ENCODE measurements at regions not wholly inside any gene's neighbourhood (a gene's known extent, or its start where the extent isn't known, plus 50 kb on each side); places are given as distances from the start of the nearest gene placed in this dataset.

DNA sequence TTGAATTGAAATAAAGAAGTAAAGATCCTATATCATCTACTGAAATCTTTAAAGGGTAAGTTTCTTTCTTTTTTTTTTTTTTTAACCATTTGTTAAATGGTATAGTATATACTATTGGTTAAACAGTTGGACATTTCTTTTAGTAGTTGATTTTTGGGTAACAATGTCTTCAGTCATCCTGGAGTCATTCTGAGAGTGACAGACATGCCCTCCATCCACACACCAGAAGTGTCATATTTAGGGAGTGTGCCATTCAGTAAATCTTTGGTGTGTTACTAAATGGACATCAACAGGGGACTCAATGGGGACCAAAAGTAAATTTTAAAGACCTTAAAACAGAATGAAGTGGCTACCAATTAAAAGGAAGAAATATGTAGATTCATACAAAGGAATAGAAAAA, 50.8 kb upstream of the SLC39A10 start:
- no peak for DNase-seq (ENCODE audit: low read depth in 4 of 6, low spot score in 6 of 6)
- H3K4me3 ChIP-seq (ENCODE audit: low read depth, low read length) = no peak overlapping the region
- H3K9me3 ChIP-seq (ENCODE audit: control insufficient read depth, insufficient read depth, low read length) = no peaks in the 10 kb centered on the region
- no peaks in the 10 kb centered on the region for H3K36me3 ChIP-seq (ENCODE audit: control insufficient read depth, insufficient read depth, low read length)
- no peak overlapping the region for H3K27ac ChIP-seq (ENCODE audit: low read depth, low read length)
- H3K4me1 ChIP-seq (ENCODE audit: control insufficient read depth, insufficient read depth, low read length) = no peaks in the 10 kb centered on the region
- H3K27me3 ChIP-seq (ENCODE audit: control insufficient read depth, insufficient read depth, low read length) = no peaks in the 10 kb centered on the region

DNA sequence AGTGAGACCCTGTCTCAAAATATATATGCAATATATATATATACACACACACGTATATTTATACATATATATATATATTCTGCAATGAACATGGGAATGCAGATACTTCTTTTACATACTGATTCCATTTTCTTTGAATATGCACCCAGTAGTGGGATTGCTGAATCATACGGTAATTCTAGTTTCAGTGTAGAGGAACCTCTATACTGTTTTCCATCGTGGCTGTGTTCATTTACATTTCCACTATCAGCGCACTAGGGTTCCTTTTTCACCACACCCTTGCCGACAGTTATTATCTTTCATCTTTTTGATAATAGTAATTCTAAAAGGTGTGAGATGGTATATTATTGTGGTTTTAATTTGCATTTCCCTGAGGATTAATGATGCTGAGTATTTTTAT, 52.3 kb upstream of the SLC39A10 start:
- H3K36me3 ChIP-seq (ENCODE audit: control insufficient read depth, insufficient read depth, low read length) = no peaks in the 10 kb centered on the region
- no CpG with 5 or more reads among the region's 5 CpGs for WGBS (ENCODE audit: insufficient coverage)

DNA sequence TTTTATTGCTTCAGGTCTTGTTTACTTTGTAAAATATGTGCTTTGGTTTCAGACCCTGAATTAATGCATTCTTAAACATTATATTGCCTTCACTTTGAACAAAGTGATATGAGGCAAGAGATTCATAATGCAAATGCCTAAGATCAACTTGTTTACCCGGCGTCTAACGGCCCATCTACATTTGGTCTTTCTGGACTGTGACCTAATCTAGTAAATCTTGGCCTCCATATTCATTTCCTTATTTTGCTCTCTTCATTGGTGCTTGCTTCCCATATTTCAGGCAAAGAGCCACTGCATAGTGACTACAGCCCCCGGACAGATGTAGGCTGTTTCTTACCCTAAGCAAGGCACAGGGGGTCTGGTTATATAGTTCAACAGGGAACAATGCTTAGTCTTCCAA, 53.0 kb upstream of the SLC39A10 start:
- H3K4me1 ChIP-seq (ENCODE audit: control insufficient read depth, insufficient read depth, low read length) = no peaks in the 10 kb centered on the region

More for the DNA sequence above, 52.3 kb upstream of the SLC39A10 start:
- H3K27me3 ChIP-seq (ENCODE audit: control insufficient read depth, insufficient read depth, low read length) = no peaks in the 10 kb centered on the region
- H3K9me3 ChIP-seq (ENCODE audit: control insufficient read depth, insufficient read depth, low read length) = no peaks in the 10 kb centered on the region
- DNase-seq (ENCODE audit: low read depth in 4 of 6, low spot score in 6 of 6) = no peak
- no peaks in the 10 kb centered on the region for H3K4me1 ChIP-seq (ENCODE audit: control insufficient read depth, insufficient read depth, low read length)
- no peak overlapping the region for H3K4me3 ChIP-seq (ENCODE audit: low read depth, low read length)
- H3K27ac ChIP-seq (ENCODE audit: low read depth, low read length) = no peak overlapping the region

DNA sequence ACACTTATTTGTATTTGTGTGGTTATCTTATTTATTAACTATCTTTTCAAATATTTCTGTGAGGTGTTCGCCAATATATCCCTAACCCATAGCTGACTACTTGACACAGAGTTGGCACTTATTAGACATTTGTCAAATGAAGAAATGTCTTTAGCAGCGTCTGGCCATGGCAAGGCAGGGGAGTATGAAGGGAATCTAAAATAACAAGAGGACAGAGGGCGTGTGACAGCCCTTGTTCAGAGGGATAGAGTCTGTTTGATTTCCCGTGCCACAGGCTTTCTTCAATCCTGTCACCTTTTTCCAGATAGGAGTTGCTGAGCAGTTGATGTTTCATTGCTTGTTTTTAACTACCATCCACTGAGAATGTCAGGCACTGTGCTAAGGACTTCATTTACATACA, 53.6 kb upstream of the SLC39A10 start:
- no peak for DNase-seq (ENCODE audit: low read depth in 4 of 6, low spot score in 6 of 6)
- no peaks in the 10 kb centered on the region for H3K4me1 ChIP-seq (ENCODE audit: control insufficient read depth, insufficient read depth, low read length)
- no peaks in the 10 kb centered on the region for H3K36me3 ChIP-seq (ENCODE audit: control insufficient read depth, insufficient read depth, low read length)
- no peak overlapping the region for H3K27ac ChIP-seq (ENCODE audit: low read depth, low read length)
- no peaks in the 10 kb centered on the region for H3K9me3 ChIP-seq (ENCODE audit: control insufficient read depth, insufficient read depth, low read length)
- no peaks in the 10 kb centered on the region for H3K27me3 ChIP-seq (ENCODE audit: control insufficient read depth, insufficient read depth, low read length)
- H3K4me3 ChIP-seq (ENCODE audit: low read depth, low read length) = no peak overlapping the region
- WGBS (ENCODE audit: insufficient coverage) = 82% methylated on average over 2 of the region's 4 CpGs

More for the DNA sequence above, 53.0 kb upstream of the SLC39A10 start:
- 100% methylated on average over 3 of the region's 4 CpGs for WGBS (ENCODE audit: insufficient coverage)
- no peak overlapping the region for H3K27ac ChIP-seq (ENCODE audit: low read depth, low read length)
- H3K36me3 ChIP-seq (ENCODE audit: control insufficient read depth, insufficient read depth, low read length) = no peaks in the 10 kb centered on the region
- no peak overlapping the region for H3K4me3 ChIP-seq (ENCODE audit: low read depth, low read length)
- no peaks in the 10 kb centered on the region for H3K9me3 ChIP-seq (ENCODE audit: control insufficient read depth, insufficient read depth, low read length)
- H3K27me3 ChIP-seq (ENCODE audit: control insufficient read depth, insufficient read depth, low read length) = no peaks in the 10 kb centered on the region
- DNase-seq (ENCODE audit: low read depth in 4 of 6, low spot score in 6 of 6) = no peak

DNA sequence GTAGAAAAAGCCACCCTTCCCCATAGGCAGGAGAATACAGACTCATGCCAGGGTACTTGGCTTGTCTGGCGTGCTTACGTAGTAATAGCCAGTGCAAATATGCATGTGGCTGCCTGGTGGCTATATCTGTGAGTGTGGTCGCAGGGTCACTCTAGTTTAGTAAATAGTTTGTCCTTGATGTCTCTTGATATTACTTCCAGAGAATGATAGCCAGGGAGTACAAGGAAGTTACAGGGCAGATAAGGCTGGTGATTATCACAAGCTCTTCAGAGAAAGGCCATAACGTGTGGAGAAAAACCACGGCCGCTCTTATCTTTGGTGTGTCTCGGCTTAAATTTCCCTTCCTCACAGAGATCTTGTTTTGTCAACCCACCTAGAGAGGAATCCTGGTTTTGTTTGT, 54.3 kb upstream of the SLC39A10 start:
- Histone ChIP-seq H3K4me3 (ENCODE audit: low read depth, low read length) (no peak overlapping the region), H3K9me3 (ENCODE audit: control insufficient read depth, insufficient read depth, low read length) (no peaks in the 10 kb centered on the region), H3K27ac (ENCODE audit: low read depth, low read length) (no peak overlapping the region), H3K27me3 (ENCODE audit: control insufficient read depth, insufficient read depth, low read length) (no peaks in the 10 kb centered on the region), H3K36me3 (ENCODE audit: control insufficient read depth, insufficient read depth, low read length) (no peaks in the 10 kb centered on the region), H3K4me1 (ENCODE audit: control insufficient read depth, insufficient read depth, low read length) (no peaks in the 10 kb centered on the region)
- DNase-seq (ENCODE audit: low read depth in 4 of 6, low spot score in 6 of 6) = no peak
- 96% methylated on average over 3 of the region's 7 CpGs for WGBS (ENCODE audit: insufficient coverage)

DNA sequence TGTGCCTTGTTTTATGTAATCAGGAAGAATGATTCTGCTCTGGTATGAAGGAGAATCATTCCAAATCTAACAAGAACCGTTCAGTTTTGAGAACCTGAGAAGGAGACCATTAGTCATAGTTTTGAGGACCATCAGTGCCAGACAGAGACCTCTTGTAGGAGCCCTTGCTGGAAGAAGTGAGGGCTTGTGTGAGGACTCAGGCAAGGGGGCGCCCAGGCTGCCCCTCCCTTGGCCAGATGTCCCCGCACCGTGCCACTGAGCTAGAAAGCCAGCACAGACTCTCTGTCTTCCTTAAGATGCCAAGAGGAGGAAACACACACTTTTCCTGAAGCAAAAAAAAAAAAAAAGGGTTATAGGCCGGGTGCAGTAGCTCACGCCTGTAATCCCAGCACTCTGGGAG, 55.7 kb upstream of the SLC39A10 start:
- Histone ChIP-seq H3K4me3 (ENCODE audit: low read depth, low read length) (no peak overlapping the region), H3K4me1 (ENCODE audit: control insufficient read depth, insufficient read depth, low read length) (no peaks in the 10 kb centered on the region), H3K27ac (ENCODE audit: low read depth, low read length) (no peak overlapping the region), H3K36me3 (ENCODE audit: control insufficient read depth, insufficient read depth, low read length) (no peaks in the 10 kb centered on the region), H3K9me3 (ENCODE audit: control insufficient read depth, insufficient read depth, low read length) (no peaks in the 10 kb centered on the region), H3K27me3 (ENCODE audit: control insufficient read depth, insufficient read depth, low read length) (no peaks in the 10 kb centered on the region)
- WGBS (ENCODE audit: insufficient coverage) = no CpG with 5 or more reads among the region's 6 CpGs
- DNase-seq (ENCODE audit: low read depth in 4 of 6, low spot score in 6 of 6) = no peak

DNA sequence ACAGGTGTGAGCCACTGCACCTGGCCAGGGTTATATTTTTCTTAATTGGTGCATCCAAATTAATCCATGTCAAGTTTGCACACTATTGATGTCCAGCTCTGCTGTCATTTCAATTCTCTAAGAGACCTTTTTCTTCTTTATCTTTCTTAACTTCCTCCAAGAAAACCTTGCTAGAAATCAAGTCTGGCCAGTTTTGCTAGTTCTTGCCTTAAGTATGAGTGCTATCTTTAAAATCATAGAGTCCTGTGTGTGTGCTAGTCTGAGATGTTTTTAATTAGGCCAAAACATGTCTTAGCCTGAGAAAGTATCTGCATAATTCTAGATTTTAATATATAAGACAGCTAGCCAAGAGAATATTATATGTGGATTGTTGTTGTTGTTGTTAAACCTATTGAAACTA, 56.2 kb upstream of the SLC39A10 start:
- DNase-seq (ENCODE audit: low read depth in 4 of 6, low spot score in 6 of 6) = no peak
- Histone ChIP-seq H3K4me1 (ENCODE audit: control insufficient read depth, insufficient read depth, low read length) (no peaks in the 10 kb centered on the region), H3K27me3 (ENCODE audit: control insufficient read depth, insufficient read depth, low read length) (no peaks in the 10 kb centered on the region), H3K9me3 (ENCODE audit: control insufficient read depth, insufficient read depth, low read length) (no peaks in the 10 kb centered on the region), H3K27ac (ENCODE audit: low read depth, low read length) (no peak overlapping the region), H3K4me3 (ENCODE audit: low read depth, low read length) (no peak overlapping the region), H3K36me3 (ENCODE audit: control insufficient read depth, insufficient read depth, low read length) (no peaks in the 10 kb centered on the region)

DNA sequence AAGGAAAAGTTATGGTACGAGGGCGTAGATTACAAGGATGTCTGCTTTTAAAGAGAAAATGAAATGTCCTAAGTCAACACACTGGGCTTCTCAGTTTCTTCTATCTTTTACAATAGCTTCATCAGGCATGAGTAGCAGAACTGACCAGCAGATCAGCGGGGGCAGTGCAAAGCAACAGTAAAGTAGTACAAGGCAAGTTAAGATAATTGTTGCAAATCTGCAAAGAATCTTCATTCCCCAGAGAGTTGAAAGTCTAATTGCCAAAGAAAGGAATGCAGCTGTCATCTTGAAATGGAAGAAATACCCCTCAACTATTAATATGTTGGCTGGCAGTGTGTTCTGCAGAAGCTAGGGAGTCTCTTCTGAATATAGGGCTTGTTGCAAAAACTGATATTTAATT, 60.2 kb upstream of the SLC39A10 start:
- Histone ChIP-seq H3K4me3 (ENCODE audit: low read depth, low read length) (no peak overlapping the region), H3K9me3 (ENCODE audit: control insufficient read depth, insufficient read depth, low read length) (no peaks in the 10 kb centered on the region), H3K27ac (ENCODE audit: low read depth, low read length) (no peak overlapping the region), H3K36me3 (ENCODE audit: control insufficient read depth, insufficient read depth, low read length) (no peaks in the 10 kb centered on the region), H3K27me3 (ENCODE audit: control insufficient read depth, insufficient read depth, low read length) (no peaks in the 10 kb centered on the region), H3K4me1 (ENCODE audit: control insufficient read depth, insufficient read depth, low read length) (no peaks in the 10 kb centered on the region)
- DNase-seq (ENCODE audit: low read depth in 4 of 6, low spot score in 6 of 6) = no peak
- WGBS (ENCODE audit: insufficient coverage) = no CpG with 5 or more reads among the region's 3 CpGs

DNA sequence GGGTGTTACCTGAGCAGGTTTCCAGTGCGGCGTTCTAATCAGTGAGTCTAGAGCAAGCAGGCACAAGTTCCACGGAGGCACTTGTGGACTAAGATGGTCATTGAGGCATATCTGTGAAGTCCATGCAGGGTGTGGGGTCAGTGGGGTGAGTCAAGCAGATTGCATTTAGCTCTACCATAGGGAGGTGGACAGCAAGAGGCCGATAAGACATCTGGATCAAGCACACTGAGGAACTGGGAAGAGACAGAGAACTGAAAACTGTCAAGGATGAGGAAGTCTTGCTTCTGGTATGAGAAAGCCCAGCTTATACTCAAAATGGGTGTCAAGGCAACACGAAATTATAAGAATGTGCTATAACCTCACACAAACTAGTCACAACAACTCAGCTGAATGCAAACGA, 61.2 kb upstream of the SLC39A10 start:
- no peaks in the 10 kb centered on the region for H3K27me3 ChIP-seq (ENCODE audit: control insufficient read depth, insufficient read depth, low read length)
- no peaks in the 10 kb centered on the region for H3K36me3 ChIP-seq (ENCODE audit: control insufficient read depth, insufficient read depth, low read length)
- no peak for DNase-seq (ENCODE audit: low read depth in 4 of 6, low spot score in 6 of 6)
- H3K9me3 ChIP-seq (ENCODE audit: control insufficient read depth, insufficient read depth, low read length) = no peaks in the 10 kb centered on the region
- no peak overlapping the region for H3K4me3 ChIP-seq (ENCODE audit: low read depth, low read length)
- H3K4me1 ChIP-seq (ENCODE audit: control insufficient read depth, insufficient read depth, low read length) = peaks cover 5% of the 10 kb centered on the region
- no peak overlapping the region for H3K27ac ChIP-seq (ENCODE audit: low read depth, low read length)
- 100% methylated on average over 4 of the region's 6 CpGs for WGBS (ENCODE audit: insufficient coverage)

DNA sequence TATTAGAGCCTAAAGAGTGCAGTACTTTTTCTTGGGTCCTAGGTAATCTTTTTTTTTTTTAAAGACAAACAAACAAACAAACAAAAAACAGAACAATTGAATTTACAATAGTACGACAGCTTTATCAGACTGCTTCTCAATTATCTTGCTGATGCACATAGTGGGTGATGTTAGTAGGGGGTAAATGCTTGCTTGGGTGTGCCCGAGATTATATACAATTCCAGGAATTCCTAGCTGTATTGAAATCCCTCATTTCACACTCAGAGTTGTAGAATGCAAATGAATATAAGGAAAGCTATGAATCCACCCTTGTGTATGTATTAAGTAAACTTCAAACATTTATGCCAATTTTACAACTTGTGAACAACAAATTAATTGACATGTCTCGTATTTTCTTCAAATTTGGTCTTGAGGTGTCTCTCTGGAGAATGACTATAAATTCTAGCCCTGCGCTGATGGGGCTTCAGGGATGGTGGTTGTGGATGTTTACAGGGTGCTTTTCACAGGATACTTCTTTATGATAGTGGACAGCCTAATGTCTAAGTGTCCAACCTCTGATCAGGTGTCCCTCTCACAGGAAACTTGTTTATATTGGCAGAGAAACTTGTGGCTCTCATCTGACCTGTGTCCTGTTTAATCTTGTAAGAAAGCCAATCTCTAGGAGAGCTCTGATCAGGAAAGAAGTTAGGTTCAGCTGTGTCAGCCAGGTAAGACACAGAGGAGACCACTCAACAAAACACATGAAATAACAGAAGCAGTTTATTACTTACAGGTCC, 61.9 kb upstream of the SLC39A10 start:
- 100% methylated on average over 1 of the region's 4 CpGs for WGBS (ENCODE audit: insufficient coverage)

More for the DNA sequence above, 61.9 kb upstream of the SLC39A10 start:
- peaks cover 5% of the 10 kb centered on the region for H3K4me1 ChIP-seq (ENCODE audit: control insufficient read depth, insufficient read depth, low read length)
- DNase-seq (ENCODE audit: low read depth in 4 of 6, low spot score in 6 of 6) = no peak
- no peaks in the 10 kb centered on the region for H3K36me3 ChIP-seq (ENCODE audit: control insufficient read depth, insufficient read depth, low read length)
- no peaks in the 10 kb centered on the region for H3K9me3 ChIP-seq (ENCODE audit: control insufficient read depth, insufficient read depth, low read length)
- no peak overlapping the region for H3K27ac ChIP-seq (ENCODE audit: low read depth, low read length)
- H3K4me3 ChIP-seq (ENCODE audit: low read depth, low read length) = no peak overlapping the region
- H3K27me3 ChIP-seq (ENCODE audit: control insufficient read depth, insufficient read depth, low read length) = no peaks in the 10 kb centered on the region

All from spinal cord (tissue), 9 donors.